Keratinocyte (primary cell): ENCODE measurements at regions not wholly inside any gene's neighbourhood (a gene's known extent, or its start where the extent isn't known, plus 50 kb on each side); places are given as distances from the start of the nearest gene placed in this dataset.

Source experiments
- CTCF ChIP-seq, 3 experiments: IDR thresholded peaks in 1 of 3; conservative IDR thresholded peaks in 1 of 3; optimal IDR thresholded peaks in 1 of 3; 2 replicates in 2 of 3; 3 replicates in 1 of 3; pipeline versions ENCODE3 to v1.5.1; 2011; ENCODE audit warnings: low read length in 3 of 3, mild to moderate bottlenecking in 3 of 3, moderate library complexity in 2 of 3, control low read depth in 1 of 3, inconsistent platforms in 1 of 3; ENCODE audit not compliant: insufficient read depth in 2 of 3; ENCODE audit errors: extremely low read depth in 1 of 3
- EZH2 ChIP-seq: IDR thresholded peaks from one replicate; pipeline ENCODE4 v1.6.1; 2012; ENCODE audit warnings: inconsistent platforms, mild to moderate bottlenecking, low read length, moderate library complexity

GRCh38 chr11:101770648-101771047 is 144.2 kb upstream of the CEP126 start:
- TF ChIP-seq CTCF (optimal IDR thresholded peaks at IDR 0.05 in 1 of 3, IDR thresholded peaks at IDR 0.05 in 1 of 3, conservative IDR thresholded peaks at IDR 0.05 in 1 of 3; ENCODE audit: extremely low read depth in 1 of 3, insufficient read depth in 2 of 3, low read length in 3 of 3): no peak
- no peak for TF ChIP-seq EZH2
